Stimulated activated naive CD8-positive, alpha-beta T cell treated with anti-CD3 and anti-CD28 coated beads, Interleukin-15, Interleukin-2, amounts not matched to agents 100 U/mL and 50 U/mL, for 24 hours (primary cell): ENCODE measurements at regions not wholly inside any gene's neighbourhood (a gene's known extent, or its start where the extent isn't known, plus 50 kb on each side); places are given as distances from the start of the nearest gene placed in this dataset.

ENCODE experiments used
- ATAC-seq: fragments of 150-1000 bp; cut with Tn5 transposase; one replicate; pipeline ENCODE4 v1.10.0; 2021
- DNase-seq: peaks from one replicate; pipeline ENCODE4 v3.0.0; 2021

- no peak for ATAC-seq
- DNase-seq: no peak
These were observed 223.4 kb downstream of the PLPP3 start for GRCh38 chr1:56355918-56356317.

GRCh38 chr1:56355422-56355821, 223.9 kb downstream of the PLPP3 start:
- ATAC-seq (no peak), DNase-seq (no peak)

DNA sequence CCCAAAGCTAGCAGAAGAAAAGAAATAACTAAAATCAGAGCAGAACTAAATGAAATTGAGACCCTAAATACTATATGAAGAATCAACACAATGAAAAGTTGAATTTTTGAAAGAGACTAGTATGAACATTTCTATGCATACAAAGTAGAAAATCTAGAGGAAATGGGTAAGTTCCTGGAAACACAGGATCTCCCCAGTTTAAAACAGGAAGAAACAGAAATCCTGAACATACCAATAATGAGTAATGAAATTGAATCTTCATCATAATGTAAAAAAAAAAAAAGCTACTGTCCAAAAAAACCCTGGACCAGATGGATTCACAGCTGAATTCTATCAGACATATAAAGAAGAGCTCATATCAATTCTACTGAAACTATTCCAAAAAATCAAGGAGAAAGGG, 233.5 kb downstream of the PLPP3 start:
- no peak for ATAC-seq
- DNase-seq: no peak

GRCh38 chr1:56340977-56341376, 238.4 kb downstream of the PLPP3 start:
- DNase-seq (no peak), ATAC-seq (no peak)

GRCh38 chr1:56339786-56340465, 239.4 kb downstream of the PLPP3 start:
- DNase-seq (no peak), ATAC-seq (no peak)

GRCh38 chr1:56339093-56339492, 240.3 kb downstream of the PLPP3 start:
- DNase-seq (no peak), ATAC-seq (no peak)

DNA sequence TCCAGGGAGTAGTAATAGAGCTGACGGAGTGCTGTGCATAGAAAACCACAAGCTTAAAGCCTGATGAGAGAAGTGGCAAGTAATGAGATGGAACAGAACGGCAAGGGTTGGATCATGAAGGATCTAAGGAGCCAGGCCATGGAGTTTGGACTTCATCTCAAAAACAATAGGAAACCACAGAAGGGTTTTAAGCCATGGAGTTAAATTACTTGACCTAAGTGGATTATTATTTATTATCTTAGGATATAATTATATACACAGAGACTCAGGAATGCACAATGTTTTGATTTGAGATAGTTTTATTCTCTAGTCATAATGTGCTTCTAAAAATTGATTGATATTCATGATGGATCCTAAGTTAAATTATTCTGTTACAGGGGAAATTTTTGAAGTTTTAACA, 242.4 kb downstream of the PLPP3 start:
- DNase-seq: no peak
- no peak for ATAC-seq

DNA sequence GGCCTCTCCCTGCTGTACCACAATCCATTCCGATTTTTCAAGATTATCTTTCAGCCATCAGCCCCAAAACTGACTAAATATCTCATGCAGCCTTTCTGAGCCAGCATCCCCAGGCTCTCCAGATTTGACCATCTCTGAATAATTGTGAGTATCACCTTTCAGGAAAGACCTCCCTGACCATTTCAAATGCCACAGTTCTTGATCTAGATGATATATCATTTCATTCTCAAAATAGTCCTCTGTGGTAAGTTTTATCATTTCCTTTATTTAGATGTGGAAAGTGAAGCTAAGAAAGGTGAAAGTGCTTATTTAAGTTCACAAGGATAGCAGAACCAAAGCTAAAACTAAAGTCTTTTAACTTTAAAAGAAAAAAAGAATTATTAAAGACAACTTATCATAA, 244.0 kb downstream of the PLPP3 start:
- DNase-seq (no peak), ATAC-seq (no peak)

- no peak for ATAC-seq
- no peak for DNase-seq
These were observed 245.3 kb downstream of the PLPP3 start for GRCh38 chr1:56334047-56334446.

GRCh38 chr1:56333461-56333860, 245.9 kb downstream of the PLPP3 start:
- ATAC-seq (no peak), DNase-seq (no peak)

DNA sequence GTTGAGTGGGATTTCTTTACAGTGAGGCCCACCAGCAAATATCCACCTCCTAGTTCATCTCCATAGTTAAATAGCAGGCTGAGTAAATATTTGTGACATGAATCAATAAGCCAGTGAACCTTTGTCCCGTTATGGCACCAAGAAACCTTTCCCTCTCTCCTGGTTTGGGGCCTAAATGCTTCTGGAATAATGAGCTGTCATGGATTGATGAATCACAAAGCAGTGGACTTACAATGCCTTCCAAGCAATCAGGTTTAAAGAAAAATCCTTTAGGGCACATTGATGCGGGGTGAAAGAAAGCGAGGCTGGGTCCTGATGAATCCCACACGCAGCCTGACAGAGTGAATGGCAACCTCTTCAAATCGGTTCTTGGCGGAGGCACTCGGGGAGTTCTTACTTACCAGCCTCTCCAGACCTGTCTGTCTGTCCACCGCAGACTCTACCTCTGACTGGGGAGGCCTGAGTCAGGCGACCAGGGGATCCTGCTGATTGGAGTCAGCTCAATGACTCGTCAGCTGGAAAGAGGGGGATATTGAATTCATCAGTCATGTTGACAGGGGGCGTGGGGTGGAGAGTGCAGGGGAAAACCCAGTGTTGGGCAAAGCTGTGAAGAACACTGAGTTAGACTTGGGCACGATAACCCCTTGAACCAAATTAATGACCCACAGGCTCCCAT, 247.3 kb downstream of the PLPP3 start:
- ATAC-seq (no peak), DNase-seq (no peak)

GRCh38 chr1:56331207-56331891, 248.0 kb downstream of the PLPP3 start:
- ATAC-seq (no peak), DNase-seq (no peak)

DNA sequence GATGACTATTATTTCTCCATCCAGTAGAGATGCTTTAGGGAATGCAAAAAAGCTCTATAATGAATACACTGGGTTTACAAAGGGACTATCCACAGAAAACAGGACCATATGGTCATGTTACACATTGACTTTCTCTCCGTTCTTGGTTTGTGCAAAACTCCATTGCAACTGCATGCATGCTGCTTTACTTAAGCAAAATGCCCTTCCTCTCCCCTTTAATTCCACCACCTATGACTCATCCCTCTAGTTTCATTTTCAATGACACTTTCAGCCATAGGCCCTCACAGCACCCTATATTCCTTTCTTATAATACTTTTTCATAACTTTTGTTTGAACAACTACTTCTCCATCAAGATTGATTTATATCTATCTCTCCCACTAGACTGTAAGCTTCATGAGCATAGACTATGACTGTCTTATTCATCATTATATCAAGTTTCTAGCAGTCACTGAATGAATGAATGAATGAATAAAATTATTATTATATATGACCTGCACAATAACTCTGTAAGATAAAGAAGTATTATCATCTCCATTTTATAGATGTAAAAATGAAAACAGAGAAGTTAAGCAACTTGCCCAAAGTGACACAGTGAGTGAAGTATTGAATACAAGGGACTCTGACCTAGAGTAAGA, 248.9 kb downstream of the PLPP3 start:
- DNase-seq: no peak
- ATAC-seq: no peak

DNA sequence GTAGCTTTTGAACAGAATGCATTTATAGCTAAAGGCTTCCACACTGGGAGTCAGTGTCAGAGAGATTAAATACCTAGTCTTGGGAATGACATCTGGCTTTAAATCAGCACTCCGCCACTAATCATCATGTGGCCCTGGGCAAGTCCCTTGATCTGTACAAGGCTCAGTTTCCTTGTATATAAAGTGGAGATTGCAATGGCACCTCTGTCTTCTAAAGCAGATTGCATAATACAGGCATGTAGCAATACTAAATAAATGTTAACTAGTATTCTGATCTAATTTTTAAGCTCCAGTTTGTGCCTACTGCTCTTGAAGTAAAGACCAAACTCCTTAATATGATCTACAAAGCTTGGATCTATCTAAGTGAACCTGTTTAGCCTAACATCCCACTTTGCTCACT, 249.4 kb downstream of the PLPP3 start:
- ATAC-seq (no peak), DNase-seq (no peak)

DNA sequence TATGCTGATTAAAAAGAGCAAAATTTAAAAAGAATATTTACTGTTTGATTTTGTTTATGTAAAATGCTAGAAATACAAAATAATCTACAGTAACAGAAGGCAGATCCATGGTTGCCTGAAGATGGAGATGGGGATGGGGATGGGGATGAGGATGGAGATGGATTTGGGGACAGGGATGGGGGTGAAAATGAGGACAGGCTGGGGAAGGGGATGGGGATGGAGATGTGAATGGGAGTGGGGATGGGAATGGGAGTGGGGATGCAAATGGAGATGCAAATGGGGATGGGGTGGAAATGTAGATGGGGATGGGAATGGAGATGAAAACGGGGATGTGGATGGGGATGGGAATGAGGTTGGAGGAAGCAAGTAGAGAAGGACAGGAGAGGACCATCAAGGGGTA, 252.2 kb downstream of the PLPP3 start:
- DNase-seq: no peak
- no peak for ATAC-seq

DNA sequence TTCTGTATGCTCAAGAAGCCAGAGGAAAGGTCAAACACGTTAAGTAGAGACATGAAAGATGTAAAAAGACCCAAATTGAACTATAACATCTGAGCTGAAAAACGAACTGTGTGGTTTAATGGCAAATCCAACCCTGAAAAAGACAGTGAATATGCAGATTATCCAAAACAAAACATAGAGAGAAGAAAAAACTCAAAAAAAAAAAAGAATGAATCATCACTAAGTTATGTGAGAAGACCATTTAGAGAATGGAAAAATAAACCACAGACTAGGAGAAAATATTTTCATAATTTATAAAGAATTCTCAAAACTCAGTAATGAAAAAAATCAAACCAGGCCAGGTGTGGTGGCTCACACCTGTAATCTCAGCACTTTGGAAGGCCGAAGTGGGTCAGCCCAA, 253.3 kb downstream of the PLPP3 start:
- DNase-seq (no peak), ATAC-seq (no peak)

GRCh38 chr1:56324504-56324903, 254.9 kb downstream of the PLPP3 start:
- DNase-seq (no peak), ATAC-seq (no peak)

GRCh38 chr1:56322211-56322610, 257.2 kb downstream of the PLPP3 start:
- DNase-seq (no peak), ATAC-seq (no peak)

- ATAC-seq (no peak), DNase-seq (no peak)
These were observed 258.2 kb downstream of the PLPP3 start for GRCh38 chr1:56321150-56321490.

DNA sequence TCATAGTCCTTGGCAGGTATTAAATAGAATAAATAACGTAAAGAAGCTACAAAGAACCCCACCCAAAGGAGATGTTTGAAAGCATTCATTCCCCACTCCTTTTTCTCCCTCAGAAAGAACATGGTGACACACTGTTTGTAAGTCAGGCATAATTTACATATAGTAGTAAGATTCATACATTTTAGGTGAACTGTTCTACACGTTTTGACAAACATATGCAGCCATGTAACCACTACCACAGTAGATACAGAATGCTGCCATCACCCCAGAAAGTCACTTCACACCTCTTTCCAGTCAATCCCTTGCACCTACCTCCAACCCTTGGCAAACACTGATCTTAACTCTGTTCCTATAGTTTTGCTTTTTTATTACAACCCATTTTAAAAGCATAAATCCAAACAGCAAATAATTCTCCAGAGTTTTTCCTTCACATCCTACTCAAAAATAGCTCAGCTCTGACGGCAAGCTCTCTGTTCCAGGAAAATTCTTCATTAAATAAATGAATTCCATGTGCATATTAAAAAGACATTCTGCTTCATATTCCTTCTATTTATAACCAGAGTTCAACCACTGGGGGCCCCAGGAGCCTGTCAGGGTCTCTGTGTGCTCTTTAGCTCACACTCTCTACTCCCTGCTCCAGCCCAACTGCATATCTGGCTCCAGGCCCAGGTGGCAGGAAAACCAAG, 258.8 kb downstream of the PLPP3 start:
- DNase-seq (no peak), ATAC-seq (no peak)

GRCh38 chr1:56317722-56318121, 261.6 kb downstream of the PLPP3 start:
- DNase-seq (no peak), ATAC-seq (no peak)

DNA sequence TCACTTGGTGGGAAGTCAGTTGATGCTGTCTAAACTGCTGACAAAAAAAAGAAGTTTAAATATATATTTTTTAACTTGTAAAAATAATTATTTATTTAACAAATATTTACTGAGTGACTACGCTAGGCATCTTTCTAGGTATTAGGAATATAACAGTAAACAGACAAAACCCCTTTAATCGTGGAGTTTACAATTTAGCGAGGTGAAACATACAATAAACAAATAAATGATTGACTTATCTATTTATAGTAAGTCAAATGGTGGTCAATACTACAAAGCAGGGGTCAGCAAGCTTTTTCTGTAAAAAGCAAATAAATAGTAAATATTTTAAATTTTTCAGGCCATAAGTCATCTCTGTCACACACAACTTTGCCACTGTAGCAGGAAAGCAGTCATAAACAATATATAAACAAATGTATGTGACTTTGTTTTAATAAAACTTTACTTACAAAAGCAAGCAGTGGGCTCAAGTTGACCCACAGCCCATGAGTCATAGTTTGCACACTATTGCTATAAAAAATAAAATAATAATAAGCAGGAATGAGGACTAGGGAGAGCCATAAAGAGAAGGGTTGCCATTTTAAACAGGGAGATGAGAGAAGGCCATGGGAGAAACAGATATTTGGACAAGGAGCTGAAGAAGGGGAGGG, 263.9 kb downstream of the PLPP3 start:
- DNase-seq: no peak
- no peak for ATAC-seq
